GM18508 (cell line): ENCODE measurements at regions not wholly inside any gene's neighbourhood (a gene's known extent, or its start where the extent isn't known, plus 50 kb on each side); places are given as distances from the start of the nearest gene placed in this dataset.
"Not testable (repeated sequence)": the region's sequence is repeated elsewhere in the genome, so short reads cannot be mapped to it uniquely, and the experiment has no call there.

Experiments used
- ATAC-seq: cut with Tn5 transposase; IDR thresholded peaks from one replicate; pipeline ENCODE4 v1.9.1; 2021; ENCODE audit warnings: moderate number of reproducible peaks; ENCODE audit not compliant: insufficient read depth, unreplicated experiment

GRCh38 chr5:13356226-13356625 is 588.3 kb downstream of the DNAH5 start:
- no peak for ATAC-seq

- no peak for ATAC-seq
These were observed 589.9 kb downstream of the DNAH5 start for GRCh38 chr5:13354611-13355010.

GRCh38 chr5:13350767-13351166 is 593.7 kb downstream of the DNAH5 start:
- no peak for ATAC-seq

- no peak for ATAC-seq
These were observed 595.9 kb downstream of the DNAH5 start for GRCh38 chr5:13348568-13348967.

GRCh38 chr5:13346401-13346800 is 598.1 kb downstream of the DNAH5 start:
- ATAC-seq = no peak

- ATAC-seq = no peak
These were observed 605.4 kb downstream of the DNAH5 start for GRCh38 chr5:13339093-13339492.

GRCh38 chr5:13335026-13335425 is 609.5 kb downstream of the DNAH5 start:
- ATAC-seq = not testable (repeated sequence)

- no peak for ATAC-seq
These were observed 612.9 kb downstream of the DNAH5 start for GRCh38 chr5:13331585-13331984.

- no peak for ATAC-seq
These were observed 616.2 kb downstream of the DNAH5 start for GRCh38 chr5:13328316-13328715.

- ATAC-seq = no peak
These were observed 618.7 kb downstream of the DNAH5 start for GRCh38 chr5:13325765-13326164.

GRCh38 chr5:13322769-13323168 is 621.7 kb downstream of the DNAH5 start:
- no peak for ATAC-seq

- no peak for ATAC-seq
These were observed 626.8 kb downstream of the DNAH5 start for GRCh38 chr5:13317654-13318053.

GRCh38 chr5:13316176-13316575 is 628.3 kb downstream of the DNAH5 start:
- no peak for ATAC-seq

GRCh38 chr5:13307480-13307879 is 637.0 kb downstream of the DNAH5 start:
- ATAC-seq = no peak

GRCh38 chr5:13303445-13303844 is 641.0 kb downstream of the DNAH5 start:
- no peak for ATAC-seq

- ATAC-seq = no peak
These were observed 665.7 kb downstream of the DNAH5 start for GRCh38 chr5:13278811-13279210.

- no peak for ATAC-seq
These were observed 666.3 kb downstream of the DNAH5 start for GRCh38 chr5:13278148-13278547.

- no peak for ATAC-seq
These were observed 668.3 kb downstream of the DNAH5 start for GRCh38 chr5:13276156-13276555.

GRCh38 chr5:13263701-13264100 is 680.8 kb downstream of the DNAH5 start:
- ATAC-seq = no peak

GRCh38 chr5:13253111-13253510 is 691.4 kb downstream of the DNAH5 start:
- no peak for ATAC-seq

- ATAC-seq = no peak
These were observed 691.8 kb downstream of the DNAH5 start for GRCh38 chr5:13252699-13253098.

GRCh38 chr5:13251623-13252376 is 692.7 kb downstream of the DNAH5 start:
- ATAC-seq = no peak
